Neural progenitor cell (in vitro differentiated cells): ENCODE measurements at regions not wholly inside any gene's neighbourhood (a gene's known extent, or its start where the extent isn't known, plus 50 kb on each side); places are given as distances from the start of the nearest gene placed in this dataset.

Source experiments
- EZH2 ChIP-seq: fragments of 200-600 bp; sonication (generic); IDR thresholded peaks from 2 replicates; pipeline ENCODE4 v1.6.1; 2017; ENCODE audit warnings: antibody characterized with exemption, mild to moderate bottlenecking, moderate library complexity
- TF ChIP-seq, protein P1 (sequence below): fragments of 200-600 bp; sonication (generic); IDR thresholded peaks from 2 replicates; pipeline ENCODE4 v1.5.1; 2017; ENCODE audit warnings: antibody characterized with exemption, mild to moderate bottlenecking

DNA sequence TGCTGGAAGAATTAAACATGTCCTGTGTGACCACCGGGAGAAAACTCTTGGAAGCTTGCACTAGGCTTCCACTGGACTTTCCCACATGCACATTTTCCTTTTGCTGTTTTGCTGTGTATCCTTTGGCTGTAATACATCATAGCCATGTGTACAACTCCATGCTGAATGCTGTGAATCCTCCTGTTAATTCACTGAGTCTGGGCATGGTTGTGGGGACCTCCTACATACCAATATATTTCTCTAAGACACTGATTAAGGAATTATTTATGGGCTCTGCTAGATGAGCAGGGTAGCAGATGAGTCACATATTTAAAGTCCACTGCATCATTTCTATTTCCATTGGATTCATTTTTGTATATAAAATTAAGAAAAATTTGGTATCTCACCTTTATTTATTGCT, 220.1 kb downstream of the CYLC2 start:
- TF ChIP-seq, protein P1, sequence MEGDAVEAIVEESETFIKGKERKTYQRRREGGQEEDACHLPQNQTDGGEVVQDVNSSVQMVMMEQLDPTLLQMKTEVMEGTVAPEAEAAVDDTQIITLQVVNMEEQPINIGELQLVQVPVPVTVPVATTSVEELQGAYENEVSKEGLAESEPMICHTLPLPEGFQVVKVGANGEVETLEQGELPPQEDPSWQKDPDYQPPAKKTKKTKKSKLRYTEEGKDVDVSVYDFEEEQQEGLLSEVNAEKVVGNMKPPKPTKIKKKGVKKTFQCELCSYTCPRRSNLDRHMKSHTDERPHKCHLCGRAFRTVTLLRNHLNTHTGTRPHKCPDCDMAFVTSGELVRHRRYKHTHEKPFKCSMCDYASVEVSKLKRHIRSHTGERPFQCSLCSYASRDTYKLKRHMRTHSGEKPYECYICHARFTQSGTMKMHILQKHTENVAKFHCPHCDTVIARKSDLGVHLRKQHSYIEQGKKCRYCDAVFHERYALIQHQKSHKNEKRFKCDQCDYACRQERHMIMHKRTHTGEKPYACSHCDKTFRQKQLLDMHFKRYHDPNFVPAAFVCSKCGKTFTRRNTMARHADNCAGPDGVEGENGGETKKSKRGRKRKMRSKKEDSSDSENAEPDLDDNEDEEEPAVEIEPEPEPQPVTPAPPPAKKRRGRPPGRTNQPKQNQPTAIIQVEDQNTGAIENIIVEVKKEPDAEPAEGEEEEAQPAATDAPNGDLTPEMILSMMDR = no peak
- TF ChIP-seq EZH2 = no peak
